Esophagus muscularis mucosa (tissue), 4 donors: ENCODE measurements at regions not wholly inside any gene's neighbourhood (a gene's known extent, or its start where the extent isn't known, plus 50 kb on each side); places are given as distances from the start of the nearest gene placed in this dataset.

Experiments used
- EP300 ChIP-seq: sonication (generic); formaldehyde crosslinking; IDR thresholded peaks from one replicate; pipeline ENCODE4 v1.6.1; 2017; ENCODE audit warnings: antibody characterized with exemption
- POLR2A ChIP-seq: fragments of 450-650 bp; IDR thresholded peaks from one replicate; pipeline ENCODE4 v1.6.1; 2017; ENCODE audit warnings: antibody characterized with exemption, moderate library complexity, mild to moderate bottlenecking, low read depth
- POLR2AphosphoS5 ChIP-seq, 2 donors: sonication (generic); formaldehyde crosslinking; IDR thresholded peaks; one replicate each; pipeline ENCODE4 v1.6.1; 2017; ENCODE audit warnings: antibody characterized with exemption in 2 of 2
- TF ChIP-seq, protein P1 (sequence below), 3 experiments: fragments of 200-600 bp in 2 of 3; fragments of 450-650 bp in 1 of 3; sonication (generic) in 2 of 3; IDR thresholded peaks; one replicate each; pipeline ENCODE4 v1.5.1; 2017 to 2019; ENCODE audit warnings: antibody characterized with exemption in 3 of 3, mild to moderate bottlenecking in 2 of 3, moderate library complexity in 1 of 3

DNA sequence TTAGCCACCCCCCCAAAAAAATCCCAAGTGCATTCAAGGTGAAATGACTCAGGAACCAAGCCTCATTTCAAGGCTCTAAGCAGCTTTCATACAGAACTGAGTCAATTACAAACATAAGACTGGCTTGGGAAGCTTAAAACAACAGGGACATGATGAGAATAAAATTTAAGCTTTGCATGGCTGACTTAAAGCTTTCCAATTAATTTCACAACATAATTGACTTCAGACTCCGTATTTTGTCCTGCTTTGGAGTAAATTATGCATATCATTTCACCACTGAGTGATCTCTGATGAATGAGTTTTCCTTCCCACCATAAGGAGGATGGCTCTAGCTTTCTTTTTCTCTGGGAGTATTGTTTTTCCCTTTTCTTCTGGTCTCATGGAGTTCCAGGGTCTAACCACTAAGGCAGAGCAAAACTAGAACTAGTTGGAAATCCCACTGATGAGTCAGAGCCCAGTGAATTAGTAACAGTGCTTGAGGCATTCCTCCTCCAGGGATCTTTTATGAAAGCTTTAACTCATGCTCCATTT lies 72.8 kb downstream of the XCL2 start:
- TF ChIP-seq, protein P1, sequence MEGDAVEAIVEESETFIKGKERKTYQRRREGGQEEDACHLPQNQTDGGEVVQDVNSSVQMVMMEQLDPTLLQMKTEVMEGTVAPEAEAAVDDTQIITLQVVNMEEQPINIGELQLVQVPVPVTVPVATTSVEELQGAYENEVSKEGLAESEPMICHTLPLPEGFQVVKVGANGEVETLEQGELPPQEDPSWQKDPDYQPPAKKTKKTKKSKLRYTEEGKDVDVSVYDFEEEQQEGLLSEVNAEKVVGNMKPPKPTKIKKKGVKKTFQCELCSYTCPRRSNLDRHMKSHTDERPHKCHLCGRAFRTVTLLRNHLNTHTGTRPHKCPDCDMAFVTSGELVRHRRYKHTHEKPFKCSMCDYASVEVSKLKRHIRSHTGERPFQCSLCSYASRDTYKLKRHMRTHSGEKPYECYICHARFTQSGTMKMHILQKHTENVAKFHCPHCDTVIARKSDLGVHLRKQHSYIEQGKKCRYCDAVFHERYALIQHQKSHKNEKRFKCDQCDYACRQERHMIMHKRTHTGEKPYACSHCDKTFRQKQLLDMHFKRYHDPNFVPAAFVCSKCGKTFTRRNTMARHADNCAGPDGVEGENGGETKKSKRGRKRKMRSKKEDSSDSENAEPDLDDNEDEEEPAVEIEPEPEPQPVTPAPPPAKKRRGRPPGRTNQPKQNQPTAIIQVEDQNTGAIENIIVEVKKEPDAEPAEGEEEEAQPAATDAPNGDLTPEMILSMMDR (IDR thresholded peaks at IDR 0.05), result no peak
- no peak for TF ChIP-seq POLR2A
- TF ChIP-seq POLR2AphosphoS5 (IDR thresholded peaks at IDR 0.05), result no peak
- no peak for TF ChIP-seq EP300
